GM20000 (cell line): ENCODE measurements at regions not wholly inside any gene's neighbourhood (a gene's known extent, or its start where the extent isn't known, plus 50 kb on each side); places are given as distances from the start of the nearest gene placed in this dataset.

Experiments used
- DNase-seq: peaks from one replicate; pipeline ENCODE4 v3.0.0; 2012; ENCODE audit warnings: low spot score
- CTCF ChIP-seq: IDR thresholded peaks from 2 replicates; pipeline ENCODE4 v1.5.1; 2012; ENCODE audit warnings: mild to moderate bottlenecking, control low read depth; ENCODE audit errors: extremely low read depth, missing control alignments

- TF ChIP-seq CTCF = no peak
- no peak for DNase-seq
These were observed 802.5 kb upstream of the AGA start for GRCh38 chr4:178244785-178245184.

- no peak for TF ChIP-seq CTCF
These were observed 812.9 kb upstream of the AGA start for GRCh38 chr4:178255172-178255571.

GRCh38 chr4:178258603-178259002 is 816.4 kb upstream of the AGA start:
- TF ChIP-seq CTCF = no peak
- no peak for DNase-seq

More at GRCh38 chr4:178255172-178255571, 812.9 kb upstream of the AGA start:
- no peak for DNase-seq

- no peak for TF ChIP-seq CTCF
These were observed 817.3 kb upstream of the AGA start for GRCh38 chr4:178259566-178259965.

GRCh38 chr4:178264001-178264400 is 821.8 kb upstream of the AGA start:
- no peak for DNase-seq
- TF ChIP-seq CTCF = no peak

More at GRCh38 chr4:178259566-178259965, 817.3 kb upstream of the AGA start:
- no peak for DNase-seq

- DNase-seq = no peak
- no peak for TF ChIP-seq CTCF
These were observed 829.1 kb upstream of the AGA start for GRCh38 chr4:178271386-178271785.

- no peak for TF ChIP-seq CTCF
- no peak for DNase-seq
These were observed 830.9 kb upstream of the AGA start for GRCh38 chr4:178273168-178273567.
